ENCODE measurements at regions not wholly inside any gene's neighbourhood (a gene's known extent, or its start where the extent isn't known, plus 50 kb on each side); places are given as distances from the start of the nearest gene placed in this dataset.

DNA sequence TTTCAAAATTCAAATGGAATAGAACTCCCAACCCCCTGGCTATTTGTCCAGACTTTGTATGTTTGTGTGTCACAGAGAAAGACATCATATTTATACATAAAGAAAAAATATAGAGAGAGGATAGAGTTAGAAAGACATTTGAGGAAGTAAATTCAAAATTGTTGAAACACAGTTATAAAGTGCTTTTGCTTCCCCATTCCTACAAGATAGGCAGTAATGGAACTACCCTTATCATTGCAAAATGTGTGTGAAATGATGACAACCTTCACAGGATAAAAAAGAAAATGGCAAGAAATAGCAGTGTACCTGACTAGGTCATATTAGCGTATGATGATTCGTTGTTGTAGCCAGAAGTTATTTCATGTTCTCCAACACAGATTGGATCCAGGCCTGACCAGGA is 63.1 kb downstream of the FZD1 start:
- Histone ChIP-seq H3K27me3 (ENCODE audit: control insufficient read depth in 2 of 2, insufficient read depth in 2 of 2, low read length in 2 of 2) (no peaks in the 10 kb centered on the region), H2AFZ (ENCODE audit: low read depth, low read length) (peak overlapping the region; percentile 49; the same call in 1 of the 2 replicates), H3K27ac (ENCODE audit: extremely low read depth, low read depth, low read length) (no peak overlapping the region), H3K9me3 (replicated peaks; ENCODE audit: control insufficient read depth, insufficient read depth, low read depth, low read length) (no peaks in the 10 kb centered on the region), H3K79me2 (ENCODE audit: control insufficient read depth, insufficient read depth, low read length) (no peaks in the 10 kb centered on the region), H4K20me1 (replicated peaks; ENCODE audit: control insufficient read depth, insufficient read depth, low read length) (no peaks in the 10 kb centered on the region), H3K36me3 (ENCODE audit: control insufficient read depth, insufficient read depth, low read length) (no peaks in the 10 kb centered on the region), H3K4me1 (replicated peaks in 1 of 2; ENCODE audit: control insufficient read depth in 2 of 2, insufficient read depth in 2 of 2, low read length in 2 of 2) (peaks cover 0 to 4% of the 10 kb centered on the region in 2 experiments; a peak in 2 of 5 replicates), H3K9ac (ENCODE audit: insufficient read depth in 1 of 2, low read depth in 2 of 2, low read length in 2 of 2) (no peak overlapping the region), H3K4me3 (no peak overlapping the region), H3K9me1 (ENCODE audit: control insufficient read depth, insufficient read depth, low read length) (no peaks in the 10 kb centered on the region), H3K4me2 (ENCODE audit: insufficient read depth, low read length) (no peak overlapping the region)
- DNase-seq (ENCODE audit: extremely low read depth in 1 of 4, low spot score in 3 of 4) (no peak), ATAC-seq (no peak), FAIRE-seq (no peak)
- in situ Hi-C loops (cut with MboI) (no loop called here), intact Hi-C loops (cut with micrococcal nuclease) (no loop called here)
- ChIA-PET CTCF (ENCODE audit: low intra/inter-chr PET ratio) (no interaction called here), POLR2A (no interaction called here)
- BruUV-seq (replicated peaks) = no TSS peak
- 24% methylated on average over 2 of the region's 2 CpGs for WGBS (ENCODE audit: insufficient coverage, low coverage, missing lambda C conversion rate)
- TF ChIP-seq RCOR1 (IDR thresholded peaks at IDR 0.05; ENCODE audit: borderline replicate concordance in 1 of 2, low read depth in 2 of 2, low read length in 2 of 2) = no peak
- TF ChIP-seq SRSF9 (IDR thresholded peaks at IDR 0.05; ENCODE audit: borderline replicate concordance, low read depth, low read length) = no peak
- TF ChIP-seq, protein P1, sequence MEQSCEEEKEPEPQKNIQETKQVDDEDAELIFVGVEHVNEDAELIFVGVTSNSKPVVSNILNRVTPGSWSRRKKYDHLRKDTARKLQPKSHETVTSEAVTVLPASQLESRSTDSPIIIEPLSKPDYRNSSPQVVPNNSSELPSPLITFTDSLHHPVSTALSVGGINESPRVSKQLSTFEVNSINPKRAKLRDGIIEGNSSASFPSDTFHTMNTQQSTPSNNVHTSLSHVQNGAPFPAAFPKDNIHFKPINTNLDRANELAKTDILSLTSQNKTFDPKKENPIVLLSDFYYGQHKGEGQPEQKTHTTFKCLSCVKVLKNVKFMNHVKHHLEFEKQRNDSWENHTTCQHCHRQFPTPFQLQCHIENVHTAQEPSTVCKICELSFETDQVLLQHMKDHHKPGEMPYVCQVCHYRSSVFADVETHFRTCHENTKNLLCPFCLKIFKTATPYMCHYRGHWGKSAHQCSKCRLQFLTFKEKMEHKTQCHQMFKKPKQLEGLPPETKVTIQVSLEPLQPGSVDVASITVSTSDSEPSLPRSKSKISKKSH (CRISPR knock-in tag; IDR thresholded peaks at IDR 0.05) = no peak
- TF ChIP-seq XRCC5 (IDR thresholded peaks at IDR 0.05; ENCODE audit: low read depth, low read length) = no peak
- TF ChIP-seq, protein P2, sequence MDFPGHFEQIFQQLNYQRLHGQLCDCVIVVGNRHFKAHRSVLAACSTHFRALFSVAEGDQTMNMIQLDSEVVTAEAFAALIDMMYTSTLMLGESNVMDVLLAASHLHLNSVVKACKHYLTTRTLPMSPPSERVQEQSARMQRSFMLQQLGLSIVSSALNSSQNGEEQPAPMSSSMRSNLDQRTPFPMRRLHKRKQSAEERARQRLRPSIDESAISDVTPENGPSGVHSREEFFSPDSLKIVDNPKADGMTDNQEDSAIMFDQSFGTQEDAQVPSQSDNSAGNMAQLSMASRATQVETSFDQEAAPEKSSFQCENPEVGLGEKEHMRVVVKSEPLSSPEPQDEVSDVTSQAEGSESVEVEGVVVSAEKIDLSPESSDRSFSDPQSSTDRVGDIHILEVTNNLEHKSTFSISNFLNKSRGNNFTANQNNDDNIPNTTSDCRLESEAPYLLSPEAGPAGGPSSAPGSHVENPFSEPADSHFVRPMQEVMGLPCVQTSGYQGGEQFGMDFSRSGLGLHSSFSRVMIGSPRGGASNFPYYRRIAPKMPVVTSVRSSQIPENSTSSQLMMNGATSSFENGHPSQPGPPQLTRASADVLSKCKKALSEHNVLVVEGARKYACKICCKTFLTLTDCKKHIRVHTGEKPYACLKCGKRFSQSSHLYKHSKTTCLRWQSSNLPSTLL (IDR thresholded peaks at IDR 0.05) = no peak
- TF ChIP-seq, protein P3, sequence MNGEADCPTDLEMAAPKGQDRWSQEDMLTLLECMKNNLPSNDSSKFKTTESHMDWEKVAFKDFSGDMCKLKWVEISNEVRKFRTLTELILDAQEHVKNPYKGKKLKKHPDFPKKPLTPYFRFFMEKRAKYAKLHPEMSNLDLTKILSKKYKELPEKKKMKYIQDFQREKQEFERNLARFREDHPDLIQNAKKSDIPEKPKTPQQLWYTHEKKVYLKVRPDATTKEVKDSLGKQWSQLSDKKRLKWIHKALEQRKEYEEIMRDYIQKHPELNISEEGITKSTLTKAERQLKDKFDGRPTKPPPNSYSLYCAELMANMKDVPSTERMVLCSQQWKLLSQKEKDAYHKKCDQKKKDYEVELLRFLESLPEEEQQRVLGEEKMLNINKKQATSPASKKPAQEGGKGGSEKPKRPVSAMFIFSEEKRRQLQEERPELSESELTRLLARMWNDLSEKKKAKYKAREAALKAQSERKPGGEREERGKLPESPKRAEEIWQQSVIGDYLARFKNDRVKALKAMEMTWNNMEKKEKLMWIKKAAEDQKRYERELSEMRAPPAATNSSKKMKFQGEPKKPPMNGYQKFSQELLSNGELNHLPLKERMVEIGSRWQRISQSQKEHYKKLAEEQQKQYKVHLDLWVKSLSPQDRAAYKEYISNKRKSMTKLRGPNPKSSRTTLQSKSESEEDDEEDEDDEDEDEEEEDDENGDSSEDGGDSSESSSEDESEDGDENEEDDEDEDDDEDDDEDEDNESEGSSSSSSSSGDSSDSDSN (IDR thresholded peaks at IDR 0.05; ENCODE audit: borderline replicate concordance in 1 of 2, low read depth in 2 of 2, low read length in 2 of 2) = no peak
- no peak for TF ChIP-seq HDAC3 (IDR thresholded peaks at IDR 0.05; ENCODE audit: borderline replicate concordance, partially characterized antibody)
- no peak for TF ChIP-seq EGR1 (conservative IDR thresholded peaks at IDR 0.05)
- TF ChIP-seq, protein P4, sequence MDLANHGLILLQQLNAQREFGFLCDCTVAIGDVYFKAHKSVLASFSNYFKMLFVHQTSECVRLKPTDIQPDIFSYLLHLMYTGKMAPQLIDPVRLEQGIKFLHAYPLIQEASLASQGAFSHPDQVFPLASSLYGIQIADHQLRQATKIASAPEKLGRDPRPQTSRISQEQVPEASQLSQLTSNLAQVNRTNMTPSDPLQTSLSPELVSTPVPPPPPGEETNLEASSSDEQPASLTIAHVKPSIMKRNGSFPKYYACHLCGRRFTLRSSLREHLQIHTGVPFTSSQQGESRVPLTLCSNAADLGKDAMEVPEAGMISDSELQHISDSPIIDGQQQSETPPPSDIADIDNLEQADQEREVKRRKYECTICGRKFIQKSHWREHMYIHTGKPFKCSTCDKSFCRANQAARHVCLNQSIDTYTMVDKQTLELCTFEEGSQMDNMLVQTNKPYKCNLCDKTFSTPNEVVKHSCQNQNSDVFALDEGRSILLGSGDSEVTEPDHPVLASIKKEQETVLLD (IDR thresholded peaks at IDR 0.05) = no peak
- no peak for TF ChIP-seq MED1 (CRISPR knock-in tag; IDR thresholded peaks at IDR 0.05; ENCODE audit: borderline replicate concordance)
- no peak for TF ChIP-seq HEY1 (CRISPR knock-in tag; IDR thresholded peaks at IDR 0.05; ENCODE audit: borderline replicate concordance)
- no peak for TF ChIP-seq YBX1 (IDR thresholded peaks at IDR 0.05)
- TF ChIP-seq, protein P5, sequence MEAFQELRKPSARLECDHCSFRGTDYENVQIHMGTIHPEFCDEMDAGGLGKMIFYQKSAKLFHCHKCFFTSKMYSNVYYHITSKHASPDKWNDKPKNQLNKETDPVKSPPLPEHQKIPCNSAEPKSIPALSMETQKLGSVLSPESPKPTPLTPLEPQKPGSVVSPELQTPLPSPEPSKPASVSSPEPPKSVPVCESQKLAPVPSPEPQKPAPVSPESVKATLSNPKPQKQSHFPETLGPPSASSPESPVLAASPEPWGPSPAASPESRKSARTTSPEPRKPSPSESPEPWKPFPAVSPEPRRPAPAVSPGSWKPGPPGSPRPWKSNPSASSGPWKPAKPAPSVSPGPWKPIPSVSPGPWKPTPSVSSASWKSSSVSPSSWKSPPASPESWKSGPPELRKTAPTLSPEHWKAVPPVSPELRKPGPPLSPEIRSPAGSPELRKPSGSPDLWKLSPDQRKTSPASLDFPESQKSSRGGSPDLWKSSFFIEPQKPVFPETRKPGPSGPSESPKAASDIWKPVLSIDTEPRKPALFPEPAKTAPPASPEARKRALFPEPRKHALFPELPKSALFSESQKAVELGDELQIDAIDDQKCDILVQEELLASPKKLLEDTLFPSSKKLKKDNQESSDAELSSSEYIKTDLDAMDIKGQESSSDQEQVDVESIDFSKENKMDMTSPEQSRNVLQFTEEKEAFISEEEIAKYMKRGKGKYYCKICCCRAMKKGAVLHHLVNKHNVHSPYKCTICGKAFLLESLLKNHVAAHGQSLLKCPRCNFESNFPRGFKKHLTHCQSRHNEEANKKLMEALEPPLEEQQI (IDR thresholded peaks at IDR 0.05) = no peak
- no peak for TF ChIP-seq ZNF121 (CRISPR knock-in tag; conservative IDR thresholded peaks at IDR 0.05)
